HG02798 (cell line): ENCODE measurements at regions not wholly inside any gene's neighbourhood (a gene's known extent, or its start where the extent isn't known, plus 50 kb on each side); places are given as distances from the start of the nearest gene placed in this dataset.

Source experiments
- ATAC-seq: cut with Tn5 transposase; IDR thresholded peaks from one replicate; pipeline ENCODE4 v1.9.1; 2021; ENCODE audit warnings: mild to moderate bottlenecking; ENCODE audit not compliant: unreplicated experiment, poor library complexity

- no peak for ATAC-seq
Observed at GRCh38 chrY:21259707-21260106, 251.4 kb upstream of the RBMY1B start.

- ATAC-seq, result peak; percentile 52
Observed at GRCh38 chrY:21260325-21260724, 250.8 kb upstream of the RBMY1B start.

GRCh38 chrY:21261158-21261557, 250.0 kb upstream of the RBMY1B start:
- ATAC-seq, result no peak

- ATAC-seq, result no peak
Observed at GRCh38 chrY:21266751-21267150, 244.4 kb upstream of the RBMY1B start.

GRCh38 chrY:21267164-21267563, 244.0 kb upstream of the RBMY1B start:
- ATAC-seq, result no peak

GRCh38 chrY:21287769-21288168, 223.4 kb upstream of the RBMY1B start:
- no peak for ATAC-seq

GRCh38 chrY:21288908-21289307, 222.2 kb upstream of the RBMY1B start:
- no peak for ATAC-seq

GRCh38 chrY:21295206-21295605, 215.9 kb upstream of the RBMY1B start:
- ATAC-seq, result no peak

- no peak for ATAC-seq
Observed at GRCh38 chrY:21302278-21302677, 208.9 kb upstream of the RBMY1B start.

- no peak for ATAC-seq
Observed at GRCh38 chrY:21315366-21315765, 195.8 kb upstream of the RBMY1B start.
